ENCODE measurements at regions not wholly inside any gene's neighbourhood (a gene's known extent, or its start where the extent isn't known, plus 50 kb on each side); places are given as distances from the start of the nearest gene placed in this dataset.
A peak's percentile ranks its signal among the peaks of the same experiment; 100 is the strongest.

DNA sequence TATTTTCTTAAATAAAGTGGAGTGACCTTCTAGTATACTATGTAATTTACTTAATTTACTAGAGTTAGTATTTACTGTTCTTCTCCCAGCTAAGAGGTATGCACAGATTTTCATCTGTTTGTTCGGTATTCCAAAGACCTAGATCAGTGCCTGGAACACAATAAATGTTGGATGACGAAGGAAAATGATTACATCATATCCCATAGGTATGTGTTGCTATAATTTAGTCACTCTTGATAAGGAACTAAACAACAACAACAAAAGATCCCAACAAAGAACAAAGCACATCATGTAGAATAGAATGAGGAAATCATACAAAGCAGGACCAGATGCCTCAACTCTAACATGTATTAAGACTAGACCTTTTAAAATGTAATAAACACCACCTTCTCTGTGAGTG lies 89.6 kb upstream of the ADGRF1 start:
- H3K36me3 ChIP-seq, result no peaks in the 10 kb centered on the region
- ATAC-seq (ENCODE audit: low FRiP score in 2 of 2) (no peak), DNase-seq (no peak)
- 82 to 85% methylated on average over 2 of the region's 2 CpGs for WGBS, 2 donors
- TF ChIP-seq, protein P1, sequence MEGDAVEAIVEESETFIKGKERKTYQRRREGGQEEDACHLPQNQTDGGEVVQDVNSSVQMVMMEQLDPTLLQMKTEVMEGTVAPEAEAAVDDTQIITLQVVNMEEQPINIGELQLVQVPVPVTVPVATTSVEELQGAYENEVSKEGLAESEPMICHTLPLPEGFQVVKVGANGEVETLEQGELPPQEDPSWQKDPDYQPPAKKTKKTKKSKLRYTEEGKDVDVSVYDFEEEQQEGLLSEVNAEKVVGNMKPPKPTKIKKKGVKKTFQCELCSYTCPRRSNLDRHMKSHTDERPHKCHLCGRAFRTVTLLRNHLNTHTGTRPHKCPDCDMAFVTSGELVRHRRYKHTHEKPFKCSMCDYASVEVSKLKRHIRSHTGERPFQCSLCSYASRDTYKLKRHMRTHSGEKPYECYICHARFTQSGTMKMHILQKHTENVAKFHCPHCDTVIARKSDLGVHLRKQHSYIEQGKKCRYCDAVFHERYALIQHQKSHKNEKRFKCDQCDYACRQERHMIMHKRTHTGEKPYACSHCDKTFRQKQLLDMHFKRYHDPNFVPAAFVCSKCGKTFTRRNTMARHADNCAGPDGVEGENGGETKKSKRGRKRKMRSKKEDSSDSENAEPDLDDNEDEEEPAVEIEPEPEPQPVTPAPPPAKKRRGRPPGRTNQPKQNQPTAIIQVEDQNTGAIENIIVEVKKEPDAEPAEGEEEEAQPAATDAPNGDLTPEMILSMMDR (IDR thresholded peaks at IDR 0.05), result no peak
- TF ChIP-seq POLR2AphosphoS5 (IDR thresholded peaks at IDR 0.05), result no peak
- no peak for TF ChIP-seq EP300 (IDR thresholded peaks at IDR 0.05)
- no peak for TF ChIP-seq POLR2A (IDR thresholded peaks at IDR 0.05)
- peaks cover 14 to 20% (median 15%) of the 10 kb centered on the region in 4 donors for H3K4me1 ChIP-seq
- no peaks in the 10 kb centered on the region for H3K27me3 ChIP-seq
- H3K4me3 ChIP-seq, result no peak overlapping the region
- H3K9me3 ChIP-seq, result no peaks in the 10 kb centered on the region
- no peak overlapping the region for H3K27ac ChIP-seq

DNA sequence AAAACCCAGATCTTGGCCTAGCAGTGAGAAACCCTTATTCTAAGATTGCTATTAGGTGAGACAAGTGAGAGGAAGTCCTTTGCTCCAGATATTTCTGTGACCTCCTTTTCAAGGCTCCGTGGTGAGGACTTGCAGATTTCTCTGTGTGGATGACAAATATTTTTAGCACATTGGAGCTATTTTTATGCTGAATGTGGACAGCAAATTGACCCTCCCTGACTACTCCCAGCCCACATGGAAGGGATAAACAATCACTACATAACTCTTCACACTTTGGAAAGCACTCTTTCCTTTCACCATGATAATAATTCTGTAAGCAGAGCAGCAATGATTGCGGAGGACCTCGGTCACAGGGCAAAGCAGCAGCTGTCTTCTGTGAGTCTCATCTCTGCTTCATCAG lies 88.0 kb upstream of the ADGRF1 start:
- no peak overlapping the region for H3K4me3 ChIP-seq
- H3K4me1 ChIP-seq, result peaks cover 7 to 11% (median 10%) of the 10 kb centered on the region in 4 donors
- no peaks in the 10 kb centered on the region for H3K27me3 ChIP-seq
- no peak overlapping the region for H3K27ac ChIP-seq
- ATAC-seq (ENCODE audit: low FRiP score in 2 of 2), result no peak
- no peaks in the 10 kb centered on the region for H3K9me3 ChIP-seq
- DNase-seq, result no peak
- 69 to 71% methylated on average over 3 of the region's 3 CpGs for WGBS, 2 donors
- no peaks in the 10 kb centered on the region for H3K36me3 ChIP-seq
- TF ChIP-seq POLR2AphosphoS5 (IDR thresholded peaks at IDR 0.05), result peak in 1 of 2 donors; percentile 16
- TF ChIP-seq, protein P1 (IDR thresholded peaks at IDR 0.05), result no peak

DNA sequence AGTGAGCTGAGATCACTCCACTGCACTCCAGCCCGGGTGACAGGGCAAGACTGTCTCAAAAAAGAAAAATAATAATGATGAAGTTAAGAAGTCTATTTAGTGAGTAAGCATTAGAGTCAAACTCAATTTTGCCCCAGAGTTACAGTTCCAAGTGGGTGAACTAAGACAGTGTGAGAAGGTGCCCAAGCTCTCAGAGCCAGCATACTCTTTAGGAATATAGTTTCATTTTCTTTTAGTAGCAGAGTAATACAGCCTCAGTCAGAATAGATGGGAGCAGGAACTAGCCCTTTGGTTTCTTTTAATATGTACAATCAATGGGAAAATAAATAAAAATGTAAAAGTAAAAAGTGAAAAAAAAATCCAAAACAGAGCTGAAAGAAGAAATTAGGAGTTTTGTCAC lies 87.0 kb upstream of the ADGRF1 start:
- DNase-seq (no peak), ATAC-seq (ENCODE audit: low FRiP score in 2 of 2) (no peak)
- H3K4me3 ChIP-seq, result no peak overlapping the region
- no peaks in the 10 kb centered on the region for H3K36me3 ChIP-seq
- H3K27me3 ChIP-seq, result no peaks in the 10 kb centered on the region
- H3K27ac ChIP-seq, result no peak overlapping the region
- H3K4me1 ChIP-seq, result peaks cover 0 to 5% (median 1%) of the 10 kb centered on the region in 4 donors
- TF ChIP-seq, protein P1 (IDR thresholded peaks at IDR 0.05), result no peak
- no peak for TF ChIP-seq POLR2A (IDR thresholded peaks at IDR 0.05)
- TF ChIP-seq POLR2AphosphoS5 (IDR thresholded peaks at IDR 0.05), result no peak
- no peak for TF ChIP-seq EP300 (IDR thresholded peaks at IDR 0.05)
- H3K9me3 ChIP-seq, result no peaks in the 10 kb centered on the region
- WGBS, 2 donors, result 88 to 95% methylated on average over 1 of the region's 1 CpG

DNA sequence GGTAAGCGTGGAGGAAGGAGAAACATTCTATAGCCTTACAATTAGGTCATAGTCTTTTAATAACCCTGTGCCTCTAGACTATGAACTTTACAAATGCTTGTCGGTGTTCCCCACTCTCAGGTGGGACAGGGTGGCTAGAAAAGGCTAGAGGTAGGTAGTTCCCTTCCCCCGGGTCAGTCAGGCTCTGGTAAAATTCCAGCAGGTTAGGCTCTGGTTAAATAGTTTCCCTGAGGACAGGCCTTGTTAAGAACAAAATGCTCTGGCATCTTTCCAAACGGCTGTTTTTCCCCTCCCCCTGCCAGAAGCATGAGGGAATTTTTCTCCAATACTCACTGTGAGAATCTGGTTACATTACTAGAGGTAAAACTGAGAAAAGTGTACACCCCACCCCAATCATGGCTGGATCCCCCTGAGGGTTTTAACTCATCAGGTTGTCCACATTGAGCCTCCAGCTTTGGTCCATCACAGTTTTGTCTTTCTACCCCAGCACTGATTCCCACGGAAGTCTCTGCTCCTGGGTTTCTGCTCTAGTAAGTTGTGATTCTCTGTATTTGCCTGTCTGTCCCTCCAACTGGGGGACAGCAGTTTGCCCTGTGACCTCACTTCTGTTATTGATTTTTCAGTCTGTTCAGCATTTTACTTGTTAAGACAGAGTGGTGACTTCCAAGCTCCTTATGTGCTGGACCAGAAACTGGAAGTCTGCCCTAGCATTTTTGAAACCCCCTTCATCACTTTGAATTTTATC lies 84.7 kb upstream of the ADGRF1 start:
- no peaks in the 10 kb centered on the region for H3K9me3 ChIP-seq
- DNase-seq (no peak), ATAC-seq (ENCODE audit: low FRiP score in 2 of 2) (no peak)
- H3K27me3 ChIP-seq, result no peaks in the 10 kb centered on the region
- WGBS, 2 donors, result 52 to 63% methylated on average over 5 of the region's 5 CpGs
- no peak overlapping the region for H3K27ac ChIP-seq
- H3K4me1 ChIP-seq, result peaks cover 0 to 5% (median 0%) of the 10 kb centered on the region in 4 donors
- TF ChIP-seq POLR2A (IDR thresholded peaks at IDR 0.05), result no peak
- TF ChIP-seq POLR2AphosphoS5 (IDR thresholded peaks at IDR 0.05), result no peak
- TF ChIP-seq, protein P1 (IDR thresholded peaks at IDR 0.05), result no peak
- no peak for TF ChIP-seq EP300 (IDR thresholded peaks at IDR 0.05)
- H3K4me3 ChIP-seq, result no peak overlapping the region
- H3K36me3 ChIP-seq, result no peaks in the 10 kb centered on the region

DNA sequence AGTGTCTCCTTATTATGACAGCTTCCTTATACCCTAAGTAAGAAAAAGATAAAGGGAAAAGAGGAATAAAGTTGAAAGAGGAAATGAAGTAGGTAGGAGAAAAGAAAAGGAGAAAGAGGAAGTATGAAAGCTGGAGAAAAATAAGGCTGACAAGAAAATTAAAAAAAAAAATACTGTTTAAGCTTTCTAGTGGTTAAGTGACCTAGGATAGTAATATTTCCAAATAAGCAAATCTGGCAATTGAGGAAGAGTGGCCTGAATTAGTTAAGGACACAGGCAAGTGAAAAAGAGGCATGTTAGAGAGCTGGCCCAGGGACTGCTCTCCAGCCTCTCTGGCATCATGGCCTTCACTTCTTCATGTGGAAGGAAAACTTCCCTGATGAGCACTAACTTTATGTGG lies 76.5 kb upstream of the ADGRF1 start:
- H3K4me3 ChIP-seq, result no peak overlapping the region
- H3K9me3 ChIP-seq, result no peaks in the 10 kb centered on the region
- H3K27ac ChIP-seq, result no peak overlapping the region
- no peaks in the 10 kb centered on the region for H3K36me3 ChIP-seq
- H3K27me3 ChIP-seq, result no peaks in the 10 kb centered on the region
- DNase-seq (no peak), ATAC-seq (ENCODE audit: low FRiP score in 2 of 2) (no peak)
- TF ChIP-seq POLR2AphosphoS5 (IDR thresholded peaks at IDR 0.05) (no peak), POLR2A (IDR thresholded peaks at IDR 0.05) (no peak), EP300 (IDR thresholded peaks at IDR 0.05) (no peak)
- TF ChIP-seq, protein P1 (IDR thresholded peaks at IDR 0.05), result no peak
- no peaks in the 10 kb centered on the region for H3K4me1 ChIP-seq
